Gastrocnemius medialis (tissue), 4 donors: ENCODE measurements at regions not wholly inside any gene's neighbourhood (a gene's known extent, or its start where the extent isn't known, plus 50 kb on each side); places are given as distances from the start of the nearest gene placed in this dataset.

ENCODE experiments used
- POLR2A ChIP-seq, 2 donors: fragments of 450-650 bp; IDR thresholded peaks; one replicate each; pipeline ENCODE4 v1.6.1; 2017; ENCODE audit warnings: antibody characterized with exemption in 2 of 2, mild to moderate bottlenecking in 2 of 2, moderate library complexity in 2 of 2
- TF ChIP-seq, protein P1 (sequence below), 5 experiments: fragments of 450-650 bp in 3 of 5; fragments of 200-600 bp in 2 of 5; sonication (generic) in 2 of 5; IDR thresholded peaks in 4 of 5; conservative IDR thresholded peaks in 1 of 5; 1 replicate in 4 of 5; 2 replicates in 1 of 5; pipeline ENCODE4 v1.5.1; 2016 to 2019; ENCODE audit warnings: antibody characterized with exemption in 5 of 5, mild to moderate bottlenecking in 3 of 5, moderate library complexity in 3 of 5

DNA sequence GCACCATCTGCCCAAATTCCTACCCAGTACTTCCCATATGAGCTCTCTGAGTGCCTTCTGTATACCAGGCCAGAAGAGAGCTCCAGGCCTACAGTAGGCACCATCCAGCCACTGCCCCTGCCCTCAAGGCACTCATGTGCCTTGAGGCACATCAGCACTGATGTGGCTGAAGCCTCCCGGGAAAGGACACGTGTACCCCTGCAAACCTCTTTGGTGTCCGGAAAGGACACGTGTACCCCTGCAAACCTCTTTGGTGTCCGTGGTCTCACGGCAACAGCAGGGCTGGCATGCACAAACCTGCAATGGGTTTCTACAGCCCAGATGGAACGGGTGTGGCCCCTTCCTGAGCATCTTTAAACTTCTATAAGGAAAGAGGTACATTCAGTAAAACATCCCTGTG is 209.4 kb upstream of the IGF1R start:
- TF ChIP-seq, protein P1, sequence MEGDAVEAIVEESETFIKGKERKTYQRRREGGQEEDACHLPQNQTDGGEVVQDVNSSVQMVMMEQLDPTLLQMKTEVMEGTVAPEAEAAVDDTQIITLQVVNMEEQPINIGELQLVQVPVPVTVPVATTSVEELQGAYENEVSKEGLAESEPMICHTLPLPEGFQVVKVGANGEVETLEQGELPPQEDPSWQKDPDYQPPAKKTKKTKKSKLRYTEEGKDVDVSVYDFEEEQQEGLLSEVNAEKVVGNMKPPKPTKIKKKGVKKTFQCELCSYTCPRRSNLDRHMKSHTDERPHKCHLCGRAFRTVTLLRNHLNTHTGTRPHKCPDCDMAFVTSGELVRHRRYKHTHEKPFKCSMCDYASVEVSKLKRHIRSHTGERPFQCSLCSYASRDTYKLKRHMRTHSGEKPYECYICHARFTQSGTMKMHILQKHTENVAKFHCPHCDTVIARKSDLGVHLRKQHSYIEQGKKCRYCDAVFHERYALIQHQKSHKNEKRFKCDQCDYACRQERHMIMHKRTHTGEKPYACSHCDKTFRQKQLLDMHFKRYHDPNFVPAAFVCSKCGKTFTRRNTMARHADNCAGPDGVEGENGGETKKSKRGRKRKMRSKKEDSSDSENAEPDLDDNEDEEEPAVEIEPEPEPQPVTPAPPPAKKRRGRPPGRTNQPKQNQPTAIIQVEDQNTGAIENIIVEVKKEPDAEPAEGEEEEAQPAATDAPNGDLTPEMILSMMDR (IDR thresholded peaks at IDR 0.05 in 4 of 5, conservative IDR thresholded peaks at IDR 0.05 in 1 of 5): no peak
- TF ChIP-seq POLR2A (IDR thresholded peaks at IDR 0.05): no peak
